ENCODE measurements at regions not wholly inside any gene's neighbourhood (a gene's known extent, or its start where the extent isn't known, plus 50 kb on each side); places are given as distances from the start of the nearest gene placed in this dataset.

- no peak for TF ChIP-seq POLR2AphosphoS5 (IDR thresholded peaks at IDR 0.05)
- TF ChIP-seq CTCF (IDR thresholded peaks at IDR 0.05) = no peak
Observed at GRCh38 chr3:23111797-23112196, 91.3 kb upstream of the UBE2E2 start.
